Skeletal muscle tissue (tissue), 3 donors: ENCODE measurements at regions not wholly inside any gene's neighbourhood (a gene's known extent, or its start where the extent isn't known, plus 50 kb on each side); places are given as distances from the start of the nearest gene placed in this dataset.

Source experiments
- H3K27ac ChIP-seq: one replicate; pipeline ENCODE4 v1.7.0; 2013; ENCODE audit warnings: mild to moderate bottlenecking, low read depth, low read length, inconsistent platforms
- H3K27me3 ChIP-seq, 3 donors: one replicate each; pipeline ENCODE4 v1.7.0; 2013; ENCODE audit warnings: low read length in 3 of 3; ENCODE audit not compliant: control insufficient read depth in 3 of 3, insufficient read depth in 3 of 3
- H3K36me3 ChIP-seq, 3 donors: one replicate each; pipeline ENCODE4 v1.7.0; 2013; ENCODE audit warnings: low read length in 3 of 3; ENCODE audit not compliant: control insufficient read depth in 3 of 3, insufficient read depth in 3 of 3
- H3K4me1 ChIP-seq, 3 donors: one replicate each; pipeline ENCODE4 v1.7.0; 2013; ENCODE audit warnings: low read length in 3 of 3, mild to moderate bottlenecking in 3 of 3; ENCODE audit not compliant: control insufficient read depth in 3 of 3, insufficient read depth in 3 of 3
- H3K4me3 ChIP-seq, 3 donors: one replicate each; pipeline ENCODE4 v1.7.0; 2013; ENCODE audit warnings: low read length in 3 of 3
- H3K9ac ChIP-seq, 3 donors: one replicate each; pipeline ENCODE4 v1.7.0; 2013; ENCODE audit warnings: low read length in 3 of 3, mild to moderate bottlenecking in 3 of 3, moderate library complexity in 2 of 3, low read depth in 1 of 3
- H3K9me3 ChIP-seq, 3 donors: one replicate each; pipeline ENCODE4 v1.7.0; 2013; ENCODE audit warnings: low read length in 3 of 3; ENCODE audit not compliant: control insufficient read depth in 3 of 3
- donor health status: Osteomylitis.

DNA sequence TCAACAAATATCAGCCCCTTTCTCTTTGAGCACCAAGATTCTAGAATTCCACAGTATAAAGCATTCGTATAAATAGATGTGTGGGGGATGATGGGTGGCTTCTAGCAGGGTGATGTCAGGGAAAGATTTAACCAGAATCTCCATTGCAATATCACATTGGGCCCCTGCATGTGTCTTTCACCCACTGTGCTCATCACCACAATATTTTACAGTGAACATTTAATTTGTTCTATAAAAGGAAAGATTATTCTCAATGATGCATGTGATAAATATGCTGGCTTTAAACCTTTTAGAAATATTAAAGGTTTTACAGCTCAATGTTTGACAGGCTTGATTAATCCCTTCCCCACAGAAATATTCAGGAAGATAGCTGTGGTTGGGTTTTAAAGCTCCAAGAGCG is 457.8 kb upstream of the DAB1 start:
- no peak overlapping the region for H3K4me3 ChIP-seq
- no peak overlapping the region for H3K9ac ChIP-seq
- H3K27ac ChIP-seq, result no peak overlapping the region
- H3K36me3 ChIP-seq, result no peaks in the 10 kb centered on the region
- H3K9me3 ChIP-seq, result no peaks in the 10 kb centered on the region
- no peaks in the 10 kb centered on the region for H3K4me1 ChIP-seq
- H3K27me3 ChIP-seq, result no peaks in the 10 kb centered on the region

DNA sequence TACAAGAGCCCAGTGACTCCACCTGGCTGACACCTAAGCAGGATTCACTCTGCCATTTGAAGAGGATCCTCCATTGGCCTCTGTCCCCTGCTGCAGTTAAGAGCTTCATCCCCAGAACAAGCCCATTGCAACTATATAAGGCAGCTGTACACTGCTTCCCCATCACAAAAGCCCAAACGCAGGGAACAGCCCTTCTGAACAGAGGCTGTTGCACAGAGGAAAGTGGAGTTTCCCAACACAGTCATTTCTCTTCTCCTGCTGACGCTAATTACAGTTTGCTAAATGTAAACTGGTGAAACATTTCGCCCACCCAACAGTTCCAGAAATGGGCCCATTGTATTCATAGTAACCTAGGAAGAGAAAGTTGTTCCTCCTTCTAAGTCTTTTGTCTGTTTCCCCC is 455.8 kb upstream of the DAB1 start:
- Histone ChIP-seq H3K27me3 (no peaks in the 10 kb centered on the region), H3K9ac (no peak overlapping the region), H3K9me3 (no peaks in the 10 kb centered on the region), H3K36me3 (no peaks in the 10 kb centered on the region), H3K27ac (no peak overlapping the region), H3K4me3 (no peak overlapping the region), H3K4me1 (no peaks in the 10 kb centered on the region)

GRCh38 chr1:57874418-57874877 is 450.6 kb upstream of the DAB1 start:
- Histone ChIP-seq H3K27me3 (no peaks in the 10 kb centered on the region), H3K9me3 (no peaks in the 10 kb centered on the region), H3K4me3 (no peak overlapping the region), H3K36me3 (no peaks in the 10 kb centered on the region), H3K27ac (no peak overlapping the region), H3K9ac (no peak overlapping the region), H3K4me1 (no peaks in the 10 kb centered on the region)

GRCh38 chr1:57872913-57873312 is 449.1 kb upstream of the DAB1 start:
- Histone ChIP-seq H3K9ac (no peak overlapping the region), H3K9me3 (no peaks in the 10 kb centered on the region), H3K27ac (no peak overlapping the region)

DNA sequence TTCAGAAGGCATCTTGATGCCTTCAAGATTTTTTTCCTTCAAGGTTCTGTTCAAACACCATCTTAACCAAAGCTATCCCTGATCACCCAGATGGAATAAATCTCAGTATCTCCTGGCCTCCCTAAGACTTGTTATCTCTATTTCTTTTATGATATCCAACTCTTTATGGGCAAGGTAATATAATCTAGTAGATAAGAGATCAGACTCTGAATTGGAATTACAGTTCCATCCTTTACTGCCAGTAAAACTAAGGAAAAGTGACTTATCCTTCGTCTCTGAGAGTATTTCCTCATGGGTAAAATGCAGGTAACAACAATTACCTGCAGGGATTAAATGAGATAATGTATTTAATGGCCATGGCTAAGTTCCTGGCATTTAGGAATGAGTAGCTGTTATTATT is 445.0 kb upstream of the DAB1 start:
- Histone ChIP-seq H3K4me1 (no peaks in the 10 kb centered on the region), H3K9me3 (no peaks in the 10 kb centered on the region), H3K27me3 (no peaks in the 10 kb centered on the region), H3K36me3 (no peaks in the 10 kb centered on the region), H3K9ac (no peak overlapping the region), H3K4me3 (no peak overlapping the region), H3K27ac (no peak overlapping the region)

More at GRCh38 chr1:57872913-57873312, 449.1 kb upstream of the DAB1 start:
- Histone ChIP-seq H3K36me3 (no peaks in the 10 kb centered on the region), H3K4me3 (no peak overlapping the region), H3K27me3 (no peaks in the 10 kb centered on the region), H3K4me1 (no peaks in the 10 kb centered on the region)

DNA sequence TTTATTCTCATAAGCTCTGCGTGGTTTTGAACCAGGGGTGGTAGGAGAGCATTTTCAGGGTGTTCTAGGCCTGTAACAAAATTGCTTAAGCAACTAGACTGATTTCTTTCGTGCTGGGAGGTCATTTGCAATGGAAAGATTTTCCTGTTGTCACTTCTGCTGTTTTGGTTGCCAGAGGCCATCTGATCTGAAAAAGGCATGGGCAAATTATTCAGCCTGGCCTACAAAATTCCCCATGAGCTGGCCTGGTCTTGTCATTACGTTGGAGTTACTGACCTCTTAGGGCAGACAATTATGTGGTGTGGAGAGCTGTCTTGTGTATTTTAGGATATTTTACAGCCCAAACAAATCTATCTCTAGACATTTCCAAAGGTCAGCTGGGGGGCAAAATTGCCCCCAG is 444.4 kb upstream of the DAB1 start:
- H3K36me3 ChIP-seq, result no peaks in the 10 kb centered on the region
- no peaks in the 10 kb centered on the region for H3K27me3 ChIP-seq
- H3K4me1 ChIP-seq, result no peaks in the 10 kb centered on the region
- no peak overlapping the region for H3K4me3 ChIP-seq
- H3K9me3 ChIP-seq, result no peaks in the 10 kb centered on the region
- H3K9ac ChIP-seq, result no peak overlapping the region
- H3K27ac ChIP-seq, result no peak overlapping the region

- H3K4me1 ChIP-seq, result no peaks in the 10 kb centered on the region
- no peak overlapping the region for H3K9ac ChIP-seq
- H3K36me3 ChIP-seq, result no peaks in the 10 kb centered on the region
- H3K27me3 ChIP-seq, result no peaks in the 10 kb centered on the region
- H3K9me3 ChIP-seq, result no peaks in the 10 kb centered on the region
- no peak overlapping the region for H3K4me3 ChIP-seq
- no peak overlapping the region for H3K27ac ChIP-seq
Measured at GRCh38 chr1:57866998-57867397, 443.1 kb upstream of the DAB1 start.

DNA sequence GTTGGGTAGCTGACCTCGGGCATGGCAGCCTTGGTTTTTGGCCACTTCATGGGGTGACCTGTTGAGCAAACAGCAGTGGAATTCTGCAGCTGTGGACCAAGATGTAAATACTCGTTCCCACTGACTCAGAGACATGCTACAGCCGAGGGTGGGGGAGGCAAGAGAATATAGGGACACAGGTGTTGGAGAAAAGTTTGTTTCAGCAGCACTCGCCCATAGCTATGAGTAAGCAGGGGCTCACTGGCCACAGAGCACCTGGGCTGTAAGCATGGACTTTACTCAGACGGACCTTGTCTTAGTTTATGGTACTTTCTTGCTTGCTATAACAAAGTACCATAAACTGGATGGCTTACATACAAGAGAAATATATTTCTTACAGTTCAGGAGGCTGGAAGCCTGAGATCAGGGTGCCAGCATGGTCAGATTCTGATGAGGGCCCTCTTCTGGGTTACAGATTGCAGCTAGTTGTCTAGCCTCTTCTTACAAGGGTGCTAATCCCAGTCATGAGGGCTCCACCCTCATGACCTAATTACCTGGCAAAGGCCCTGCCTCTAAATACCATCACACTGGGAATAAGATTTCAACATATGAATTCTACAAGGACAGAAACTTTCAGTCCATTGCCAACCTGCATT is 437.2 kb upstream of the DAB1 start:
- no peak overlapping the region for H3K9ac ChIP-seq
- H3K9me3 ChIP-seq, result no peaks in the 10 kb centered on the region
- H3K27me3 ChIP-seq, result no peaks in the 10 kb centered on the region
- H3K4me1 ChIP-seq, result no peaks in the 10 kb centered on the region
- no peak overlapping the region for H3K27ac ChIP-seq
- no peak overlapping the region for H3K4me3 ChIP-seq
- H3K36me3 ChIP-seq, result no peaks in the 10 kb centered on the region

GRCh38 chr1:57860325-57860724 is 436.5 kb upstream of the DAB1 start:
- H3K36me3 ChIP-seq, result no peaks in the 10 kb centered on the region
- H3K4me3 ChIP-seq, result no peak overlapping the region
- H3K27ac ChIP-seq, result no peak overlapping the region
- no peaks in the 10 kb centered on the region for H3K9me3 ChIP-seq
- H3K9ac ChIP-seq, result no peak overlapping the region
- no peaks in the 10 kb centered on the region for H3K27me3 ChIP-seq
- no peaks in the 10 kb centered on the region for H3K4me1 ChIP-seq

DNA sequence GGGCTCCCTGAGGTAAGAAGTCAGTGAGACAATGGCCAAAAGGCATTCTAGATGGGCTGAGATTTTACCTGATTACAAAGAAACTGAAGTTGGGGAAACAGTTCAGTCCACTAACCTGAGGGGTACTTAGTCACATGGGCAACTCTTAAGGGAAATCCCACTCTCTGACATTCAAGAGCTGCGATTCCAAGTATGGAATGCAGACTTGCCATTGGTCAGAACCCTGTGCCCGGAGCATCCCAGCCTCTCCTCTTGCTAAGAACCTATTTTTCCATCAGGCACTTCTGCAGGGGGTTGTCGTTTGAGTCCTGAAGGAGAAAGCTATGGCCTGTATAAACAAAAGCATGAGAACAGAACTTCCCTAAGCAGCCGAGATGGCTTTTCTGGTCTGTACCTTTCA is 434.9 kb upstream of the DAB1 start:
- H3K4me3 ChIP-seq, result no peak overlapping the region
- no peaks in the 10 kb centered on the region for H3K4me1 ChIP-seq
- no peaks in the 10 kb centered on the region for H3K36me3 ChIP-seq
- no peaks in the 10 kb centered on the region for H3K27me3 ChIP-seq
- no peak overlapping the region for H3K9ac ChIP-seq
- no peaks in the 10 kb centered on the region for H3K9me3 ChIP-seq
- no peak overlapping the region for H3K27ac ChIP-seq
